ENCODE measurements at regions not wholly inside any gene's neighbourhood (a gene's known extent, or its start where the extent isn't known, plus 50 kb on each side); places are given as distances from the start of the nearest gene placed in this dataset.

DNA sequence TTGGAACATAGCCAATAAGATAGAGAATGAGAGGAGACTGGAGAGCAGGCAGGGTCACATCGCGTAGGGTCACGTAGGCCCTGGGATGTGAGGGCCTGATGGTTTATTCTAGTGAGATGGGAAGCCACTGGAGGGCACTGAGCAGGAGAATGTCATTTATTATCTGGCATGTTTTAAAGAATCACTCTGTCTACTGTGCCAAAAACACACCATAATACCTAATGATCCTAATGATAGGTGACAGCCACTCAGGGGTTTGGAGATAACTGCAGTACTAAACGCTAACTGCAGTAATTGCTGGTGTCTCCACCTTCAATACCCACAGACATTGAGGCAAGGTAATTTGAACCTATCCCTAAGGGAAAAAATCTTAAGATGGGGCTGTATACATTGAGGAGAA, 185.4 kb downstream of the TTLL7 start:
- H3K9me3 Mint-ChIP-seq = peaks cover 4% of the 10 kb centered on the region
- no peaks in the 10 kb centered on the region for H3K27me3 Mint-ChIP-seq
- H3K4me1 Mint-ChIP-seq = peaks cover 4% of the 10 kb centered on the region
- ATAC-seq = no peak
- peaks cover 5% of the 10 kb centered on the region for H3K36me3 Mint-ChIP-seq
- H3K4me3 Mint-ChIP-seq = no peak overlapping the region
- H3K27ac Mint-ChIP-seq = no peak overlapping the region

DNA sequence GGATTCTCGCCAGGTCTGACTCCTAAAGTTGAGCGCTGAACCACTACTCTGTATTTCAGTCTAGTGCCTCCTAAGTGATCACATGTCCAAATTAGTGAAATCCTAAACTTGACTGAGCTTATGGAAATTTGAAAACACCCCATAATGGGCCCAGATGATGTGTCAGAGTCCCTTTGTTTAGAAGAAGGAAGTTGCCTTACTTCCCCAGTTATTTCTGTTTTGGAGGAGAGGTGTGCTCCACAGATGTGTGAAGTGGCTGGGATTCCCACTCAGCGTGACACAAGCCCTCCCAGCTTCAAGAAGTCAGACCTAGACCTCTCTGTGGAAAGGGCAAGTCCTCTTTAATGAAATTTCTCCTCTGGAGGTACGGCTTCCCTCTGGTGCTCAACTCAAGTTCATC, 188.8 kb downstream of the TTLL7 start:
- Mint-ChIP-seq H3K27ac (no peak overlapping the region), H3K4me3 (no peak overlapping the region), H3K9me3 (no peaks in the 10 kb centered on the region), H3K27me3 (no peaks in the 10 kb centered on the region), H3K36me3 (no peaks in the 10 kb centered on the region), H3K4me1 (no peaks in the 10 kb centered on the region)
- ATAC-seq = no peak

DNA sequence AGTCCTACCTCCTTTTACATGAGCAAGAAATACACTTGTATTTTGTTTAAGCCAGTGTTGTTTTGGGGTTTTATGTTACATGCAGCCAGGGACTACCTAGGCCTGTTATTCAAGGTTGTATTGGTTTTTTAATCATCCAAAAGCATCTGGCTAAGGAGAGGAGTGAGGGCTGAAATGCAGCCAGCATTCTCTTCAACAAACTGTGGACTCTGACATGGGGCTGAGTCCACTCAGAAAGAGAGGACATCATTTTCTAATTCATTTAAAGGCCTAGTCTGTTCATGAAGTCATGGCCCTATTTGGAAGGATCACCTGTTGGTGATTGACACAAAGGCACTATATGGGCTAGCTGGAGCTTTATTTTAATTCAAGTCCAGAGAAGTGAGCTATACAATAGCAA, 190.4 kb downstream of the TTLL7 start:
- Mint-ChIP-seq H3K27me3 (no peaks in the 10 kb centered on the region), H3K36me3 (no peaks in the 10 kb centered on the region), H3K4me1 (no peaks in the 10 kb centered on the region), H3K4me3 (no peak overlapping the region), H3K9me3 (no peaks in the 10 kb centered on the region), H3K27ac (no peak overlapping the region)
- ATAC-seq = no peak

DNA sequence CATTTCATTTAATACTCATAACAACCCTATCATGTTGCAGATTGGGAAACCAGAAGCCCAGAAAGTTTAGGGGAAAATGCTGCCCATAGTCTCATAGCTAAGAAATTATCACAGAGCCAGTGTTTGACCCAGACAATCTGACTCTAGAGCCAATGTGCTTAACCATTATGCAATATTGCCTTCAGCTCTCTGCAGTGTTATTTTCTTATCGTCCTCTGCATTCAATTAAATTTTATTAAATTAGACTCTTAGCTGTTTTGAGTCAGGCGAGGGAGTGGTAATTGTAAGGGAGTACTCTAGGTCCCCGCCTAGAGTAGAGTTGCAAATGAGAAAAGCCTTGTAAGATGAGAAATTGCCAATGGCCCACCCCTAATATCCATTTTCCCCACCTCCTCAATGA, 191.1 kb downstream of the TTLL7 start:
- H3K9me3 Mint-ChIP-seq = no peaks in the 10 kb centered on the region
- no peak for ATAC-seq
- H3K27ac Mint-ChIP-seq = no peak overlapping the region
- H3K4me3 Mint-ChIP-seq = no peak overlapping the region
- H3K27me3 Mint-ChIP-seq = no peaks in the 10 kb centered on the region
- no peaks in the 10 kb centered on the region for H3K4me1 Mint-ChIP-seq
- no peaks in the 10 kb centered on the region for H3K36me3 Mint-ChIP-seq

DNA sequence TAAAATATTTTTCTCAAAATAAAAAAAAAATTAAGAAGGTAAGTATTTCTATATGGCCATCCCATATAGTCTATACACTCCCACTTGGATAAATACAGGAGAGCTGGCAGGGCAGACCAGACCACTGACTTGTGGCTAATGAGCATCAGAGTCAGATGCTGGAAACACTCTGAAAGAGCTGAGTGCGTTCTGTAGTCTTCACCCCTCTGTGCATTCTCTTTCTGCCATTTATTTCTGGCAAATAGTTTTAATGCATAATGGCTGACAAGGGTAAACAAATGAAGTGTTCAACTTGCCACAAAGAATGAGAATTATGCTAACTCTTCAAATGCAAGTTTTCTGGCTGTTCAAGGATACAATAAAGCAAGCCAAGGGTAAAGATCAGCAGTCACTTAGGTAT, 191.7 kb downstream of the TTLL7 start:
- H3K4me1 Mint-ChIP-seq = no peaks in the 10 kb centered on the region
- H3K36me3 Mint-ChIP-seq = no peaks in the 10 kb centered on the region
- H3K9me3 Mint-ChIP-seq = no peaks in the 10 kb centered on the region
- H3K27me3 Mint-ChIP-seq = no peaks in the 10 kb centered on the region
- H3K4me3 Mint-ChIP-seq = no peak overlapping the region
- no peak overlapping the region for H3K27ac Mint-ChIP-seq
- ATAC-seq = no peak

DNA sequence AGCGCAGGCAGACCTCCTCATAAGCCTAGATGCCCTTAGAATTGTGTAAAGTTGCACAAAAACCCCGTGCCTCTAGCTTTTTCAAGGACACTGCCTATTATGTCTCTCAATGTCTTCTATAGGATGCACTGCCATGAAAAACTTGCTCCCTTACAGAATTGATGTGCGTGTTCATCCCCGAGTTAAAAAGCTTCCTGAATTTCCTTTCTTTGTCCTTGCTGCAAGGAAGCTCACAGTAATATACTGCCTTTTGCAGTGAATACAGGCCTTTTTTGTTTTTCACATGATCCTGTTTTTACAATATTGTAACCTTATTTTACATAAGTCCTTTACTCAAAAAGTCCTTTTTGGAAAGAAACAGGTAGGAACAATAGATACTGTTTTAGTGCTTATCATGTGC, 193.0 kb downstream of the TTLL7 start:
- no peak for ATAC-seq
- Mint-ChIP-seq H3K4me1 (no peaks in the 10 kb centered on the region), H3K9me3 (no peaks in the 10 kb centered on the region), H3K27ac (no peak overlapping the region), H3K36me3 (no peaks in the 10 kb centered on the region), H3K4me3 (no peak overlapping the region), H3K27me3 (no peaks in the 10 kb centered on the region)

DNA sequence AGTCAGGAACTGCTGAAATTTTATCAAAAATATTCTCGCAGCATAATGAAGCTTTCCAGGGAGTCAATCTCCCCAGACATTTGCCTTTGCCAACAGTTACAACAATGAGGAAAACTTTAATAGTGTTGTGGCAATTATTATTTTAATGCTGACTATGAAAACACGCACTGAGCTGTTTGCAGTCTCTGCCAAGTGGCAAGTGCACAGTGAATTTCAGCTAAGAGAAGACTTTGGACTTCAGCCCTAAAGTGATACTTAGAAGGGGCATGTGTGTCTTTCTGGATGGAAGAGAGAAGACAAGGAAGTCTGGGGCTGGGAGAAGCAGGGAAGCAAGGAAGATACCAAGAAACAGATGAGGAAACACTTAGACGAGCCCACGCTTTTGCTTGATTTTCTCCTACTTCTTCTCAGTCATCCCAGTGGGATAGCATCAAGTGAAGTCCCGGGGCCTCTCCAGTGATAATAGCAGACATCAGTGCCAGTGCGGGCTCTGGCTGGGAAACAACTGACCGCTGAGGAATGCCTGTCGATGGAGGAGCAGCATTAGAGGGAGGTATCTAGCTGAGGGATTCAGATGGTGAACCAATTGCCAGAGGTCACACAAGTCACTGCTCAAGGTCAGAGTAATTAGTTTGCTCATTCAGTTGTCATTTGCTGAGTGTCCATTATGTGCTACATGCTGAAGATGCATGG, 196.3 kb downstream of the TTLL7 start:
- H3K4me3 Mint-ChIP-seq = no peak overlapping the region
- no peak overlapping the region for H3K27ac Mint-ChIP-seq
- H3K36me3 Mint-ChIP-seq = no peaks in the 10 kb centered on the region
- no peaks in the 10 kb centered on the region for H3K4me1 Mint-ChIP-seq
- ATAC-seq = no peak
- H3K9me3 Mint-ChIP-seq = no peaks in the 10 kb centered on the region
- H3K27me3 Mint-ChIP-seq = no peaks in the 10 kb centered on the region

DNA sequence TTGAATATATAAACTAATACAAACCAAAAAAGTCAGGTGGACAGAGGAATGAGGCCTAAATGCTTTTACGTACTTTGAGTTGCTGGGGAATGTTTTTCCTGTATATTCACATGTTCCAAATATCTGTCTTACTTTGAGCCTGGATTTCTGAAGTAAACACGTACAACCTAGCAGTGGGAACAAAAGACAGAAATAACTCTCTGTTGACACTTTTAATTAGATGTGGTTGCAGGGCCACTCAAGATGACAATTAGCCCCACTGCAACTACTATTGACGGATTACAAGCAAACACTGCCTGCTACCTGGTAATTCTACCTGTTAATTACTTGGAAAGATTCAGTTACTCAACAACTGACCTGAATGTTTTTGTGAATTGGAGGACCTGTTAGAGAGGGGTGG, 196.9 kb downstream of the TTLL7 start:
- H3K4me1 Mint-ChIP-seq = no peaks in the 10 kb centered on the region
- H3K27ac Mint-ChIP-seq = no peak overlapping the region

DNA sequence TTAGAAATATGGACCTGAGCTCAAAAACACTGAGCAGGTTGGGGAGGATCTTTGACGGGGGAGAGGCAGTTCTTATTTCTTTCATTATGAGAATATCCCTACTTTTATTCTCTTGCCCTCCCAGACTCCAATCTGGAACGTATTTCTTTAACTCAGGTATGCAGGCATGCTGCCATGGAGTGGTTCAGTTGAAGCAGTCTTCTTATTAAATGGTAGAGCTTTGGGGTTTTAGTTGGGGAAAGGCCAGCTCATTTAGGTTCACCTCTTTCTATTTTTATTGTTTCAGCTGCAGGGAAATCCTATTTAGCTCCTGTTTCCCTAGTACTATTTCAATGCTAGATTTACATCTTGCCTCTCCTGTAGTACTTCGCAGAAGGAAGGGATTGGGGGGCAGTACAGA, 198.9 kb downstream of the TTLL7 start:
- ATAC-seq = no peak
- Mint-ChIP-seq H3K27me3 (no peaks in the 10 kb centered on the region), H3K36me3 (no peaks in the 10 kb centered on the region), H3K27ac (no peak overlapping the region), H3K4me1 (no peaks in the 10 kb centered on the region), H3K4me3 (no peak overlapping the region), H3K9me3 (no peaks in the 10 kb centered on the region)

More for the DNA sequence above, 196.9 kb downstream of the TTLL7 start:
- Mint-ChIP-seq H3K36me3 (no peaks in the 10 kb centered on the region), H3K27me3 (no peaks in the 10 kb centered on the region), H3K4me3 (no peak overlapping the region), H3K9me3 (no peaks in the 10 kb centered on the region)
- no peak for ATAC-seq

DNA sequence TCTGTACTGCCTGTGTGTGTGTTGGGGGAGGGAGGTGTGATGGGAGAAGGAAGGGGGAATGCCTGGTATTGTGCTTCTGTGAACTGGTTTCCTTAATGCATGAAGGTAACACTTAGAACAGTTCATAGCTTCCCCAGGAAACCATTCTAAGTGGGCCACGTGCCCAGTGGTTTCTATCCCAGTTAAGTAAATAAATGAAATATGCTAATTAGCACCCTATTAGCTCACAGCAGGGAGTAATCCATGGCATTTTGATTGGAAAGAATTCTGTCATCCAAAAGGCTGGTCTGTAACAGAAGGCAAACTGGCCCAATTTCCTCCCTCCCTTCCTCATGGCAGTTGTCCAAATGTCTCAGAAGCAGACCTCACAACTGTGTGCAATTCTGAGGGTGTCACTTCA, 199.3 kb downstream of the TTLL7 start:
- ATAC-seq = no peak
- H3K27ac Mint-ChIP-seq = no peak overlapping the region
- H3K9me3 Mint-ChIP-seq = no peaks in the 10 kb centered on the region
- H3K4me1 Mint-ChIP-seq = no peaks in the 10 kb centered on the region
- H3K36me3 Mint-ChIP-seq = no peaks in the 10 kb centered on the region
- H3K27me3 Mint-ChIP-seq = no peaks in the 10 kb centered on the region
- H3K4me3 Mint-ChIP-seq = no peak overlapping the region

DNA sequence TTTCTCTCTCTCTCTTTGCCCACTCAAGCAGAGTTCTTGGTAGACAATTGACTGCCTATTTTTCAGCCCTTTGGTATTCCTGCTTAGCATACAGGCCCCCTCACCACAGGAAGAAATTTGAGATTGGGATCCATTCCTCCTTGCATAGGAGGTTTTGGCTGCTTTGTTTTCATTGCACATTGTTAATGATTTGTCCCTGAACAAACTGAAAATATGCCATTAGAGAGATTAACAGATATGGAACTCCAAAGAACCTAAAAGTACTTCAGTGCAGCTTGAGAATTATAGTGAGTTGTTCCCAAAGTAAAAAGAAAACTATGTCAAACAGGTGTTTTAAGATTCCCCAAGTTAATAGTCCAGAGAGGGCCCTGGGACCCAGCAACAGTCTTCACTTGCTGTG, 200.0 kb downstream of the TTLL7 start:
- Mint-ChIP-seq H3K27me3 (no peaks in the 10 kb centered on the region), H3K9me3 (no peaks in the 10 kb centered on the region), H3K27ac (no peak overlapping the region), H3K36me3 (no peaks in the 10 kb centered on the region), H3K4me3 (no peak overlapping the region), H3K4me1 (no peaks in the 10 kb centered on the region)
- no peak for ATAC-seq

DNA sequence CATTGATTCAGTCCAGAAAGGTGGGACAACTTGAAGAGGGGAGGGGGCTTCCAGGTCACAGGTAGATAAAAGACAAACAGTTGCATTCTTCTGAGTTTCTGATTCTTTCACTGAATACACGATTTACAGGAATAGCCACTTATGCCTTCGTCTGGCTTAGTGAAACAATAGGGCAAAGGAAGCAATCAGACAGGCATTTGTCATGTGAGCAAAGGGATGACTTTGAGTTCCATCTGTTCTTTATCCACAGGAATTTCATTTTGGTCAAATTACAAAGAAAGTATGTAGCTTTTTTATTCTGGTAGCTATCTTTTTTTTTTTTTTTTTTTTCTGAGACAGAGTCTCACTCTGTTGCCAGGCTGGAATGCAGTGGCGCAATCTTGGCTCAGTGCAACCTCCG, 202.5 kb downstream of the TTLL7 start:
- Mint-ChIP-seq H3K27ac (no peak overlapping the region), H3K36me3 (no peaks in the 10 kb centered on the region)
- no peak for ATAC-seq

DNA sequence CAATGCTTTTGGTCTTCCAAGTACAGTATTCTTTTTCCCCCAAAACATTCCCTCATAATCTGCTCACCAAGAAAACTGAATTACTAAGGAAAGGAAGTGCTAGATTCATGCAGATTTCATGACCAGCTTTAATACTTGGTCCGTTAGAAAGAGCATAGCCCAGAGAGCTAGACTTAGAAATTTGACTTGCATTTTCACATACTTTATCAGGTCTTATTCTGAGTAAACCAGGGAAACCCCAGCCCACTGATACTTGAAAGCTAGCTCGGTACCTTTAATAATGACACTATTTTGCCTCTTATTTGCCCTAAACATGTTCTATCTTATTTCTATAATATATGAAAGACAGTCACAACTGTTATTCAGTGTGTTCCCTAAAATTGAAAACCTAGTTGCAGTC, 204.5 kb downstream of the TTLL7 start:
- Mint-ChIP-seq H3K36me3 (no peaks in the 10 kb centered on the region), H3K4me1 (no peaks in the 10 kb centered on the region), H3K4me3 (no peak overlapping the region), H3K9me3 (no peaks in the 10 kb centered on the region), H3K27me3 (no peaks in the 10 kb centered on the region), H3K27ac (no peak overlapping the region)
- no peak for ATAC-seq

More for the DNA sequence above, 202.5 kb downstream of the TTLL7 start:
- Mint-ChIP-seq H3K4me3 (no peak overlapping the region), H3K9me3 (no peaks in the 10 kb centered on the region), H3K27me3 (no peaks in the 10 kb centered on the region), H3K4me1 (no peaks in the 10 kb centered on the region)

DNA sequence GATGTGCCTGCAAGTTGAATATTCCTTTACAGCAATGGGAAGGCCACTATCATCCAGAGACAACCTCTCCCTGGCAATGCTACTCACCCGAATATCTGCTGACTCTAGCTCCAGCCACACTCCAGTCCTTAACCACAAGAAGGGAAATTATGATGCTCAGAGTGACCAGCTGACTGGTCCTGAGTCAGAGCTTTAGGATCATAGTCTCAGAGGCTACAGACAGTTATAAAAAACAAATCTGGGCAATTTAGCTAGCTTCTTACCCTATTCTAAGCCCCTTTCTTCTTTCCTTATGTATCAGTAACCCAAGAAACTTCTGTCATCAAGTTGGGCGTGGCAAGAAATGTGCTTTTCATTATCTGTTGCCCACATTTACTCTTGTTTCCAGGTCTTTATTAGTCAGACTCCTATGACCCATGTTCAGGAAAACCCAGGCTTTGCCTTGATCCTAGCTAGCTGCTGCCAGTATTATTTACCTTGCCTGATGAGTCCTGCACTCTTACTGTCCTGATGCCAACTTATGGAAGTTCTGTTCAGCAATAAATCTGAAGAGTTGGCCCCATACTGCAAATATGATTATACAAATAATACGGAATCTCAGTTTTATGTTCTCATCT, 207.0 kb downstream of the TTLL7 start:
- Mint-ChIP-seq H3K4me3 (no peak overlapping the region), H3K27ac (no peak overlapping the region), H3K27me3 (no peaks in the 10 kb centered on the region), H3K9me3 (no peaks in the 10 kb centered on the region), H3K36me3 (no peaks in the 10 kb centered on the region), H3K4me1 (no peaks in the 10 kb centered on the region)
- ATAC-seq = no peak

DNA sequence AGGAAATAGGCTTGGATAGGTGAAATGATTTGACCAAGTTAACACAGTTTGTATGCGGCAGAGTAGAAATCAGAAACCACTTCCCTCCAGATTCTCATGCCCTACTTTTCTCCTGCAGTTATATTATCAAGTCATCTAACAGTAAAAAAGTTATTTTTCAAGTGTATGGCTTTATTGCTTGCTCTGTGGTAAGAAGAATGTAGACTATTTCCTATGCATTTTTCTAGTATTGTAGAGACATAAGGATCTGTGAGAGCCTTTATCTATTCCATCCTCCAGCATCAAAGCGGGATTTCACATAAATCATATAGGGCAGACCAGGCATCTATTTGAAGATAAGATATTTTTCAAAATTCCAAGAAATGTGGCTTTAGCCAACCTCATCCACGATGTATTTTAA, 208.5 kb downstream of the TTLL7 start:
- Mint-ChIP-seq H3K4me1 (no peaks in the 10 kb centered on the region), H3K4me3 (no peak overlapping the region), H3K36me3 (no peaks in the 10 kb centered on the region), H3K27ac (no peak overlapping the region), H3K9me3 (no peaks in the 10 kb centered on the region), H3K27me3 (no peaks in the 10 kb centered on the region)
- no peak for ATAC-seq

DNA sequence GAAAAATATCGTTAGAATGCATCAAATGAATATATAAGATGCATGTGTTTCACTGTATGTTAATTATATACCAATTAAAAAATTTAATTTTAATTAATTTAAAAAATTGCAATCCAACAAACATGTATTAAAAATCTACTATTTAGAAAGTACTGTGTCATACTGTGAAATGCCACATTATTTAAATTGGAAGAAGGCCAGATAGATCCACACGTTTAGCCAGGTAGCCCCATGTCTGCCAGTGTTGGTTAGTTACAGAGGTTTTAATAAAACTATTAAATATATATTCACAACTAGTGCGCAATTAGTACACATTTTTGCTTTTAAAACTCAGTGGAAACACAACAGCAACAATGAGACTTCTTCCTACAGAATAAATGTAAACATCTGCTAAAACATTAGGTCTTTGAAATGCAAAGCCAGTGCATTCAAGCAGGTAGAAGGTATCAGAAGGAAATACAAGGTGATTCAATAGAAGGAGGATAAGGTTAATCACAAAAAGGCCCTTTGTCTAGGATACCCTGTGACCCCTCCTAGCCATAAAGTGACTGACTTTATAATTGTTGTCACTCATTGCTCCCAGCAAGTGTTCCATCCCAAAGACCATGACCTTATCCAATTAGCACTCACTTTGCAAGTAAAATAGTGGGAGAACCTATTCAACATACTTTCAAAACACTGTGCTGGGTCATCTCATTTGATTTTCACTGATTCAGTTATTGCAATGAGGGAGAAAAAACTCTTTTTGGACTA, 211.5 kb downstream of the TTLL7 start:
- Mint-ChIP-seq H3K27ac (no peak overlapping the region), H3K36me3 (no peaks in the 10 kb centered on the region), H3K27me3 (no peaks in the 10 kb centered on the region), H3K9me3 (peaks cover 3% of the 10 kb centered on the region), H3K4me1 (no peaks in the 10 kb centered on the region), H3K4me3 (no peak overlapping the region)
- ATAC-seq = no peak
